Head of caudate nucleus (tissue), 42 donors: ENCODE measurements at regions not wholly inside any gene's neighbourhood (a gene's known extent, or its start where the extent isn't known, plus 50 kb on each side); places are given as distances from the start of the nearest gene placed in this dataset.

Source experiments
- DNase-seq, 42 donors: peaks; one replicate each; pipeline versions ENCODE4 v3.0.0 to v3.0.0-alpha.2; 2020 to 2021; ENCODE audit warnings: mixed read lengths in 7 of 42
- intact Hi-C: fragments of 100-400 bp; cut with DNase I; formaldehyde crosslinking; loops from one replicate; pipeline ENCODE4 v1.15.0; 2022

GRCh38 chr4:148980782-148981480 lies 538.7 kb upstream of the NR3C2 start:
- peak in 15 of 42 donors; percentile 10 to 49 (median 16) for DNase-seq

GRCh38 chr4:148978301-148978700 lies 536.1 kb upstream of the NR3C2 start:
- intact Hi-C loops: no loop called here
- DNase-seq: no peak

More at GRCh38 chr4:148980782-148981480, 538.7 kb upstream of the NR3C2 start:
- intact Hi-C loops: no loop called here

- no peak for DNase-seq
- intact Hi-C loops: no loop called here
These were observed 533.2 kb upstream of the NR3C2 start for GRCh38 chr4:148975464-148975863.

- intact Hi-C loops: no loop called here
- no peak for DNase-seq
These were observed 522.9 kb upstream of the NR3C2 start for GRCh38 chr4:148965080-148965479.

- no peak for DNase-seq
- intact Hi-C loops: no loop called here
These were observed 522.2 kb upstream of the NR3C2 start for GRCh38 chr4:148964456-148964855.

GRCh38 chr4:148962539-148963290 lies 520.5 kb upstream of the NR3C2 start:
- intact Hi-C loops: no loop called here
- DNase-seq: no peak

- intact Hi-C loops: no loop called here
These were observed 519.3 kb upstream of the NR3C2 start for GRCh38 chr4:148961526-148961925.

GRCh38 chr4:148958317-148958716 lies 516.1 kb upstream of the NR3C2 start:
- intact Hi-C loops: no loop called here
- DNase-seq: no peak

More at GRCh38 chr4:148961526-148961925, 519.3 kb upstream of the NR3C2 start:
- no peak for DNase-seq

GRCh38 chr4:148955564-148956297 lies 513.5 kb upstream of the NR3C2 start:
- intact Hi-C loops: no loop called here
- no peak for DNase-seq

- DNase-seq: no peak
- intact Hi-C loops: no loop called here
These were observed 512.0 kb upstream of the NR3C2 start for GRCh38 chr4:148954011-148954749.

- no peak for DNase-seq
- intact Hi-C loops: no loop called here
These were observed 509.1 kb upstream of the NR3C2 start for GRCh38 chr4:148951346-148951745.

GRCh38 chr4:148946271-148946670 lies 504.1 kb upstream of the NR3C2 start:
- no peak for DNase-seq
- intact Hi-C loops: no loop called here

GRCh38 chr4:148944839-148945219 lies 502.6 kb upstream of the NR3C2 start:
- intact Hi-C loops: no loop called here
- DNase-seq: no peak

- DNase-seq: no peak
- intact Hi-C loops: no loop called here
These were observed 502.1 kb upstream of the NR3C2 start for GRCh38 chr4:148944136-148944838.

GRCh38 chr4:148934926-148935578 lies 492.8 kb upstream of the NR3C2 start:
- intact Hi-C loops: no loop called here
- DNase-seq: no peak

GRCh38 chr4:148926276-148927260 lies 484.4 kb upstream of the NR3C2 start:
- DNase-seq: peak in 1 of 42 donors; percentile 8
- intact Hi-C loops: no loop called here

GRCh38 chr4:148923881-148924280 lies 481.7 kb upstream of the NR3C2 start:
- DNase-seq: no peak
- intact Hi-C loops: no loop called here
